RWPE1 (cell line): ENCODE measurements at regions not wholly inside any gene's neighbourhood (a gene's known extent, or its start where the extent isn't known, plus 50 kb on each side); places are given as distances from the start of the nearest gene placed in this dataset.
A peak's percentile ranks its signal among the peaks of the same experiment; 100 is the strongest.

Source experiments
- CTCF ChIA-PET: fragments of 350-600 bp; sonication (Branson Sonifier 250); formaldehyde crosslinking; extraction: SDS; loops from one replicate; lab custom pipeline; 2021; lab: Yijun Ruan, JAX
- POLR2A ChIA-PET: fragments of 400-600 bp; formaldehyde crosslinking; extraction: SDS; loops from one replicate; lab custom pipeline; 2020; ENCODE audit warnings: antibody characterized with exemption; ENCODE audit not compliant: low non-redundant PET; lab: Yijun Ruan, JAX
- DNase-seq: peaks from one replicate; pipeline ENCODE4 v3.0.0; 2012; ENCODE audit warnings: low spot score
- H3K27ac ChIP-seq: fragments of 450-650 bp; 2 replicates; pipeline ENCODE4 v1.5.1; 2017
- CTCF ChIP-seq: fragments of 450-650 bp; conservative IDR thresholded peaks from 2 replicates; pipeline ENCODE4 v1.5.1; 2017; ENCODE audit warnings: low read depth, mild to moderate bottlenecking

- POLR2A ChIA-PET, result no interaction called here
- no peak overlapping the region for H3K27ac ChIP-seq
- DNase-seq, result no peak
- CTCF ChIA-PET, result interaction anchor here (0.9 kb wide), 1 partner anchor 15 kb away, joined by 3 read pairs; no protein-coding TSS in a partner anchor
- no peak for TF ChIP-seq CTCF
Measured at GRCh38 chr10:16367621-16368292, 69.1 kb upstream of the PTER start.

- DNase-seq, result peak; percentile 38
- no peak for TF ChIP-seq CTCF
- H3K27ac ChIP-seq, result no peak overlapping the region
- ChIA-PET POLR2A (no interaction called here), CTCF (interaction anchor here (0.6 kb wide), 1 partner anchor 87 kb away, joined by 3 read pairs; no protein-coding TSS in a partner anchor)
Measured at GRCh38 chr10:16381083-16381482, 55.7 kb upstream of the PTER start.

GRCh38 chr10:16384021-16384420 lies 52.8 kb upstream of the PTER start:
- CTCF ChIA-PET, result no interaction called here
- no peak for TF ChIP-seq CTCF
- POLR2A ChIA-PET, result no interaction called here
- H3K27ac ChIP-seq, result no peak overlapping the region
- DNase-seq, result no peak

GRCh38 chr10:16386855-16387254 lies 50.0 kb upstream of the PTER start:
- POLR2A ChIA-PET, result no interaction called here
- CTCF ChIA-PET, result interaction anchor here (0.6 kb wide), 1 partner anchor 57 kb away, joined by 3 read pairs; no protein-coding TSS in a partner anchor
- DNase-seq, result no peak
- TF ChIP-seq CTCF, result no peak
- H3K27ac ChIP-seq, result no peak overlapping the region
